ENCODE measurements at regions not wholly inside any gene's neighbourhood (a gene's known extent, or its start where the extent isn't known, plus 50 kb on each side); places are given as distances from the start of the nearest gene placed in this dataset.

DNA sequence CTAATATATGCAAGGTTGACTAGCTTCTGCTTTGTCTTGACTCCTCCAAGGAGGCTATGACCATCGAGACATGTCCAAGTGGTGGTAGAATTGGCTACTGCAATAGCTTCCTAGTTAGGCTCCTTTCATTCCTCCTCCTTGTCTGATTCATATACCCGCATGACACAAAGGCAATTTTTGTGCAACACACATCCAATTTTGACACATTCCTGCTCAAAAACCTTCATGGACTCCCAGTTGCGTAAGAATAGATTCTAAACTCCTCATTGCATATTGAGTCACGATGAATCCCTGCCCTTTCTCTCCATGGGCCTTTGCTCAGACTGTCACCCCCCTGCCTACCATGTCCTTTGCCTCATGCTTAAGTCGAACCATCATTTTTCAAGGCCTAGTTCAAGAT is 344.5 kb downstream of the ACTL7B start:
- no peak for DNase-seq
- no peaks in the 10 kb centered on the region for H3K4me1 ChIP-seq
- no peak overlapping the region for H3K9ac ChIP-seq (ENCODE audit: low read depth in 2 of 2, low read length in 2 of 2)
- H3K27me3 ChIP-seq = no peaks in the 10 kb centered on the region
- intact Hi-C loops (cut with DNase I) = no loop called here
- H3K4me3 ChIP-seq = no peak overlapping the region
- no peak overlapping the region for H3K27ac ChIP-seq
- TF ChIP-seq CTCF (IDR thresholded peaks at IDR 0.05) = no peak
- no peaks in the 10 kb centered on the region for H3K9me3 ChIP-seq
- no peaks in the 10 kb centered on the region for H3K36me3 ChIP-seq

DNA sequence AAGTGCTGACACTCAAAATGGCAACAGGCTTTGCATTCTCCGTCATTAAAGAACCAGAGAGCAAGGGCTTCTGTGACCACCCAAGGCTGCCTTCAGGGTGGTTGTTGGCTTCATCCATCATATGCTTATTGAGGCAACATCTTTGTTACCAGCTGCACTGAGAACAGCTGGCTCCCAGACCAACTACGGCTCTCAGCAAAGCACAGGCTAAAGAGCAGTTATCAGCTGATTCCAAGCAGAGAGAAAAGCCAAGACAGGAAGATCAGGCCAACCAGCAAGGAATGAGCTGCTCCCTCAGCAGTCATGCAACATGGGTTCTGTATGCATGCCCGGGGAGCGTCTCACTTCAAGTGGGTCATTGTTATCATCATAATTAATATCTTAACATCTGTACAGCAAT is 358.9 kb downstream of the ACTL7B start:
- no peaks in the 10 kb centered on the region for H3K4me1 ChIP-seq
- DNase-seq = no peak
- H3K27ac ChIP-seq = no peak overlapping the region
- no peaks in the 10 kb centered on the region for H3K27me3 ChIP-seq
- no peak overlapping the region for H3K9ac ChIP-seq (ENCODE audit: low read depth in 2 of 2, low read length in 2 of 2)
- no peaks in the 10 kb centered on the region for H3K9me3 ChIP-seq
- H3K36me3 ChIP-seq = no peaks in the 10 kb centered on the region
- H3K4me3 ChIP-seq = no peak overlapping the region
- intact Hi-C loops (cut with DNase I) = no loop called here
- TF ChIP-seq CTCF (IDR thresholded peaks at IDR 0.05) = no peak

DNA sequence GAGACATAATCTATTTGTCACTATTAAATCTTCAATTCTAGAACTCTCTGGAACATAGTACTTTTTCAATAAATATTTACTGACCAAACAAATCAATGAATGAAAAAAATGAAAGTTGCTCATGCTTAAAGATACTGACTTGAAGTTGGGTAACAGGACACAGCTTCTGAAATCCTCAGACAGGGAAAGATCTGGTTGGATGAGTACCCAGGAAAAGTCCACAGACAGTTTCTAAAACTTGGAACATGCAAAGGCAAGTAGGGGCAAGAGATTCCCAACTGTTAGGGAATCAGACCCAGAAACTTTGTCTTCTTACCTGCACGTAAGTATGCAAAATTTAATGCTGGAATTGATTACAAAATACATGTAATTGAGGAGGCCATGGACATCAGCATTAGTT is 366.2 kb downstream of the ACTL7B start:
- Histone ChIP-seq H3K36me3 (no peaks in the 10 kb centered on the region), H3K4me3 (no peak overlapping the region), H3K27me3 (no peaks in the 10 kb centered on the region), H3K27ac (no peak overlapping the region), H3K4me1 (no peaks in the 10 kb centered on the region), H3K9ac (ENCODE audit: low read depth in 2 of 2, low read length in 2 of 2) (no peak overlapping the region), H3K9me3 (no peaks in the 10 kb centered on the region)
- intact Hi-C loops (cut with DNase I) = no loop called here
- DNase-seq = no peak
- no peak for TF ChIP-seq CTCF (IDR thresholded peaks at IDR 0.05)

DNA sequence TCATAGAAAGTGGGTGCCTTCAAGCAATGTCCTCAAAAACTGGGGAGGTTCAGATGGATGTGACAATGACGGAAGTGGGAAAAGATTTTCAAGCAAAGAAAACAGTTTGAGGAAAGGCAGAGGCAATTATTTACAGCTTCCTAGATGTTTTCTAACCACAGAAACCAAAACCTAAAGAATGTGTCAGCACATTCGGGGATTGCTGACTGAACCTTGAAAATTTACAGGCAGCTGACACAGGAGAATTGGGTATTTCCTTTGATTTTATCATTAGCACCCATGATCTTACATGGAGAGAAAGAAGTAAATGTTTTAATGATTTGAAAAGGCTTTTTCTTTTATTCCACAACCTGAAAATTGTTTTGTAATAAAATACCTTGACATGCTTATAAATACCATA is 369.0 kb downstream of the ACTL7B start:
- Histone ChIP-seq H3K9ac (ENCODE audit: low read depth in 2 of 2, low read length in 2 of 2) (no peak overlapping the region), H3K4me3 (no peak overlapping the region), H3K27ac (no peak overlapping the region), H3K36me3 (no peaks in the 10 kb centered on the region), H3K27me3 (no peaks in the 10 kb centered on the region), H3K4me1 (no peaks in the 10 kb centered on the region), H3K9me3 (no peaks in the 10 kb centered on the region)
- TF ChIP-seq CTCF (IDR thresholded peaks at IDR 0.05) = no peak
- no peak for DNase-seq
- intact Hi-C loops (cut with DNase I) = no loop called here

- TF ChIP-seq CTCF (IDR thresholded peaks at IDR 0.05) = no peak
- Histone ChIP-seq H3K36me3 (no peaks in the 10 kb centered on the region), H3K4me1 (no peaks in the 10 kb centered on the region), H3K4me3 (no peak overlapping the region), H3K27ac (no peak overlapping the region), H3K27me3 (no peaks in the 10 kb centered on the region), H3K9me3 (no peaks in the 10 kb centered on the region), H3K9ac (ENCODE audit: low read depth in 2 of 2, low read length in 2 of 2) (no peak overlapping the region)
- DNase-seq = no peak
- intact Hi-C loops (cut with DNase I) = no loop called here
These were observed 371.3 kb downstream of the ACTL7B start for GRCh38 chr9:108484468-108484867.

- intact Hi-C loops (cut with DNase I) = no loop called here
- no peaks in the 10 kb centered on the region for H3K4me1 ChIP-seq
- no peak for DNase-seq
- H3K4me3 ChIP-seq = no peak overlapping the region
- no peaks in the 10 kb centered on the region for H3K27me3 ChIP-seq
- no peak overlapping the region for H3K27ac ChIP-seq
- TF ChIP-seq CTCF (IDR thresholded peaks at IDR 0.05) = no peak
- H3K9me3 ChIP-seq = no peaks in the 10 kb centered on the region
- no peaks in the 10 kb centered on the region for H3K36me3 ChIP-seq
- H3K9ac ChIP-seq (ENCODE audit: low read depth in 2 of 2, low read length in 2 of 2) = no peak overlapping the region
These were observed 372.1 kb downstream of the ACTL7B start for GRCh38 chr9:108483676-108484075.
